Ureter (tissue), 1 donor: ENCODE measurements at regions not wholly inside any gene's neighbourhood (a gene's known extent, or its start where the extent isn't known, plus 50 kb on each side); places are given as distances from the start of the nearest gene placed in this dataset.
"Not testable (repeated sequence)": the region's sequence is repeated elsewhere in the genome, so short reads cannot be mapped to it uniquely, and the experiment has no call there.

Experiments
- DNase-seq: peaks from one replicate; pipeline ENCODE4 v3.0.0-alpha.2; 2020; ENCODE audit warnings: low spot score
- donor health status: DM: yes; HTN: yes; CAD: no.

- DNase-seq = no peak
Measured at GRCh38 chr12:93204896-93205295, 172.8 kb upstream of the NUDT4 start.

DNA sequence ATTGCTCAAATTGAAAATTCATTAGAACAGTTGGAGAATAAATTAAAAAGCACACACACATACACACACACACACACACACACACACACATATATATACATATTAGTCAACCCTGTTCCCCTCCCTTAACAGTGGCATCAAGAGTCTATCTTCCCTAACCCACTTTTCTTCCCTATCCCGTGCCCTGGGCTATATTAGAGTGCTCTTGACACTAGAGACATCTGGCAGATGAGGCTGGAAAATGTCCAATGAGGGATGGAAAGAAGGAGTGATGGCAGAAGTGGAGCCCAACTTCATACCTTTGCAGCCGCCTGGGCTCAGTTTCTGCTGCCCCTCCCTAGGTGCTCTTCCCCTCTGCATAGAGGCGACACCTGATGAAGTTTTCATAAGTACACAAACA is 172.4 kb upstream of the NUDT4 start:
- no peak for DNase-seq

- no peak for DNase-seq
Measured at GRCh38 chr12:93208011-93208410, 169.7 kb upstream of the NUDT4 start.

- DNase-seq = no peak
Measured at GRCh38 chr12:93214523-93215289, 163.0 kb upstream of the NUDT4 start.

DNA sequence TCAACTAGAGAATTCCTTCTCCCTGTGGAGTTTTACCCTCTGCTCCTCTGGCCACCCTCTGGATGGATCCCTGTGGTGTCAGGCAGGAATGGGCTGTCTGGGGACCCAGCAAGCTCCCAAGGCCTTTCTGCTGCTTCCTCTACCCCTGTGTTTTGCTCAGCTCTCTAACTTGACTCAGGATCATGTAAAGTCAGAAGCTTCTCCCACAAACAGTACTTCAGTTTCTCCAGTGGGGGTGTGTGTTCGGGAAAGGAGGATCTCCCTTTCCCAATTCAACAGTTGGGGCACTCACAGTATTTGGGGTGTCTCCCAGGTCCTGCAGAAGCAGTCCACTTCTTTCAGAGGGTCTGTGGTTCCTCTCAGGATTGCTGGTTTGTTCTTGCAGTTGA is 162.4 kb upstream of the NUDT4 start:
- no peak for DNase-seq

GRCh38 chr12:93219947-93220346 is 157.8 kb upstream of the NUDT4 start:
- no peak for DNase-seq

GRCh38 chr12:93221841-93222240 is 155.9 kb upstream of the NUDT4 start:
- no peak for DNase-seq

DNA sequence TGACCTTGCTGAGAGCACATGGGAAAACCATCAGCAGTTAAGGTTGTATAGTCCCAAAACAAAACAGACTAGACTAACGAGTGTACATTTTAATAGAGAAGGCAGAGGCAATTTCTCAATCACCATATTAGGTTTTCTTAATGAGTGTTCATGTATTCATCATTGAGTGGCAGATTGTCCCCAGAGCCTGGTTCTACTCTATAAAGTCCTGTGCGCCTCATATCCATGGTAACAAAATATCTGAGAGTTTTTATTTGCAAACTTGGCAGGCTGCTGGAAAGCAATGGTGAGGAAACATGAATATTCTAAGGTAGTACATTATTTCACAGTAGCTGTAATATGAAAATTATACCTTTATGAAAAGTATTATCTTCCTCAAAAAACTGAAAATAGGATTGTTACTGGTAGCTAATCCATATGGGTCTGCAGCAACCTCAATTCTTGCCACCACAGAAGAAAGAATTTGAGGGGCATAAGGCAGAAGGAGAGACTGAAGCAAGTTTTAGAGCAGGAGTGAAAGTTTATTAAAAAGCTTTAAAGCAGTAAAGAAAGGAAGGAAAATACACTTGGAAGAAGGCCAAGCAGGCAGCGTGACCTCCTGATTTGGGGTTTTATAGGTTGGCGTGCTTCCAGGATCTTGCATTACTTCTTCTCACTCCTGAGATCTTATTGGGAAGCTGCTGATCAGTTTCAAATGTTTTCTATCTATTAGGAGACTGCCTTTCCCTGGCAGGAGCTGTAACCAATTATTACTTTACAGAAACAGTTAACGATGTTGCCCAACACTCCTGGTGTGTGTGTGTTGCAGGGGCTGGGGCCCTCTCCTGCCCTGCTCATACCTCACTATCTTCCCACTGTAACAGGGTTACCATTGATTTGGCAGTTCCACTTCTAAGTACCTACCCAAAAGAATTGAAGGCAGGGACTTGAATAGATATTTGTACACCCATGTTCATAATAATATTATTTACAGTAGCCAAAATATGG is 154.0 kb upstream of the NUDT4 start:
- no peak for DNase-seq

GRCh38 chr12:93225094-93225493 is 152.6 kb upstream of the NUDT4 start:
- no peak for DNase-seq

- no peak for DNase-seq
Measured at GRCh38 chr12:93226361-93226760, 151.4 kb upstream of the NUDT4 start.

DNA sequence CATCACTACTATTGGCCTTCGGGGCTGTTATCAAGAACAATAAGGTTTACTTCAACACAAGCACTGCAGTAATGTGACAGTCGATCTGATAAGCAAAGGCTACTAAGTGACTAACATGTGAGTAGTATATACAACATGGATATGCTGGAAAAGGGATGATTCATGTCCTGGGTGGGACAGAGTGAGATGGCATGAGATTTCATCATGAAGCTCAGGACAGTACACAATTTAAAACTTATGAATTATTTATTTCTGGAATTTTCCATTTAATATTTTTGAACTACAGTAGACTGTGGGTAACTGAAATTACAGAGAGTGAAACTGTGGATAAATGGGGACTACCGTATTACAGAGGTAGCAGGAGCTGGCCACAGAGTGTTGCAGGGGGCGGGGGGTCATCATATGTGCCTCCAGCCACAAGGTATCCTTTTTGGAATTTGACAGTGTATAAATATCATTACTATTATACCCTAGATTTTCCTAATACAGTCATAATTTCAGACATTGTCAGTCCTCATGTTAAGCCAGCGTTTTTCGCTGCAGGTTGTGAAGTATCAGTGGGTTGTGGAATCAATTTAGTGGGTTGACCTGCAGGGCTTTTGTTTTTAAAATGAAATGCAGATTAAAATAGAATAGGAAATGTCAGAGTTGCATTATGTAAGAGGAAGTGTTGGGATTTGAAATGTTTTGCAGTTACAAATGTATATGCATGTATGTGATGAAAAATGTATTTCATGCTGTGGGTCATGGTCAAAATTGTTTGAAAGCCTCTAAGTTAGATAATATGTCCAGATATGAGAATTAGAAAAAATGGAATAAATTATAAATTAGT is 148.0 kb upstream of the NUDT4 start:
- DNase-seq = no peak

- DNase-seq = no peak
Measured at GRCh38 chr12:93230326-93230720, 147.4 kb upstream of the NUDT4 start.

DNA sequence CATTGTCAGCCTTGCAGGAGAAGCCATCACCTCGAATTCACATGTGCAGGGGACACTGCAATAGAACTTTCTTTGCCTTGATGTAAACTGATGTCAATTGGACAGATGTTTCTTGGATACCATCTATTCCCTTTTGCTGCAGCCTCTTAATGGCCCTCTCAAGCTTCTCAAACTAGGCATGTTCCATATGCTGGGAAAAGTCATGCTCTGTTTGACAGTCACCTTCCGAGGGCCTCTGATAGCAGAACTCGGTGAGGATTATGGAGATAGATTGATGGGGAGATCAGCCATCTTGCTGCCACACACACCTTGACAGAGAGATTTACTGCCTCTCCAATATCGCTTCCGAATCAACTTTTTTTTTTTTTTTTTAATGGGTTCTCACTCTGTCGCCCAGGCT is 145.8 kb upstream of the NUDT4 start:
- no peak for DNase-seq

DNA sequence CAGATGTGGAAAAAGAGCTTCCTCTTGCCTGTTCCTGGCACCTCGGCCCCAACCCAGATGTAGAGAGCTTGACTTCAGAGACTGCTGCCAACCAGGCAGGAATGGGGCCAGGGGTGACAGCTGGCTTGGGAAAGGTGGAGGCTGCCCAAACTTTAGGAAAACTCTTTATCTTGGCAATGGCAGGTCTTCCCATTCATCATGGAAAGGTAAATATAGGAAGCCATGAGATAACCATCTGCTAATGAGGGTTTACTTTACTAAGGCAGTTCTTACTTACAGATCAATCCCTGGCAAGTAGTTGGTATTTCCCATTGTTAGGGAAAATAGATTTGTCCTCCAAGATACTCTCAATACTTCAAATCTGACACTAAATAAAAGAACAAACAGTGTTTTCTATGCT is 143.1 kb upstream of the NUDT4 start:
- no peak for DNase-seq

DNA sequence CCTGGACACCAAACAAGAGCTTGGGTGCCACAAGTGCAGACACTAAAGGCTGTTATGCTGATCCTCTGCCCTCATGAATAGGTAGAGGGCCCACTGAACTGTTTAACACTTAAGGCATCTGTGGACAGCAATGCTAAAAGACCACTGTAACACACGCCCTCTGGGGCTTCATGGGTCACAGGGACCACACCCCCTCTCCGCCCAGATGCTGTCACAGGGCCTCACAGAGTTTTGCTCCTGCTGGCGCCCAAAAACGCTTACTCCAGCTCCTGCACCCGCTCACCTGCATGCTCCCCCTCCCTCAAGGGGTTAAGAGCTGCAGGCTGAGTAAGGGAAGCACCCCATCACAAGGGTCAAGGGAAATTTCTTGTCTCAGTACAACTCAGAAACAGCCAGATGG is 141.8 kb upstream of the NUDT4 start:
- no peak for DNase-seq

DNA sequence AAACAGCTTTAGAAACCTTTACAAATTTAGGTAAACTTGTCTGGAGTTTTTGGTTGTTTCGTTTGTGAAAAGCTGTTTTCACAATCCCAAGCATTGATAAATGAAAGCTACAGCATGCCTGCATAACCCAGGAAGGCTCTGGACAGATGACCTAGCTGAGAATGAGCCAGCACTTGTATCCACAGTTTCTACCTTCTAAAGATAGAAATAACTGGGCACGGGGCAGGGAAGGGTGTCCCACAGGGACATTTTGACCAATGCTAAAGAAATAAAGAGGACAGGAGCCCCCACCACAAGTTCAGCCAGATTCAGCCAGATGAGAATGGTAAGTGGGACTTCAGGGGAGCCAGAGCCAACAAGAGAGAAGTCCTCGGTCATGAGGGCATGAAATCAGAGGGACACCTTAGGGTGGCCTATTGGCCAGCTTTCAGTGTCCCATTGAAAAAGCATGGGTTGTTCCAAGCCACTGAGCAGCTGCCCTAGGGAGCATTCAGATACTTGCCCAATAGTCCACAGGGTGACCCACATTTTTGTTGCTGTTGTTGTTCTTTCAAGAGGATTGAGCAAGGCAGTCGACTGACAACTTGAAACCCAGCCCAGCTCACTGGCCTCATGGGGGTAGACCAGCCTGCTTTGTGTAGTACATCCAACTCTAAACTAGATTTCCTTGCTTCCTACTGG is 140.3 kb upstream of the NUDT4 start:
- no peak for DNase-seq

GRCh38 chr12:93238512-93239262 is 139.0 kb upstream of the NUDT4 start:
- DNase-seq = not testable (repeated sequence)

- DNase-seq = not testable (repeated sequence)
Measured at GRCh38 chr12:93239789-93240188, 137.9 kb upstream of the NUDT4 start.

GRCh38 chr12:93242154-93242972 is 135.4 kb upstream of the NUDT4 start:
- DNase-seq = no peak

DNA sequence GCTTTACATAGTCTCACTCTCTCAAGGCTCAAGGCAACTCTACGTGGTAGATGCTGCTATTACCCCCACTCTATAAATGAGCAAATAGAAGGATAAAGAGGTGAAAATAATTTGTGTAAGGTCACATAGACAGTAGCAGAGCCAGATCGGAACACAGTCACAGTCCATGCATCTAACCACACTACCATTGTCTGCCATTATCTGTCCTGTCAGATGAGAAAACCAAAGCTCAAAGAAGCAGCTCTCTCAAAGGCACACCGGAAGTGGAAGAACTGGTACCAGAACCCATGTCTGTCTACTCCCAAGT is 134.4 kb upstream of the NUDT4 start:
- no peak for DNase-seq
